Testis (tissue), 2 donors: ENCODE measurements at regions not wholly inside any gene's neighbourhood (a gene's known extent, or its start where the extent isn't known, plus 50 kb on each side); places are given as distances from the start of the nearest gene placed in this dataset.

Source experiments
- POLR2A ChIP-seq: fragments of 450-650 bp; IDR thresholded peaks from one replicate; pipeline ENCODE4 v1.6.1; 2017; ENCODE audit warnings: antibody characterized with exemption, mild to moderate bottlenecking, moderate library complexity
- TF ChIP-seq, protein P1 (sequence below), 3 experiments: fragments of 450-650 bp in 2 of 3; fragments of 200-600 bp in 1 of 3; sonication (generic) in 1 of 3; IDR thresholded peaks; one replicate each; pipeline ENCODE4 v1.5.1; 2016 to 2019; ENCODE audit warnings: antibody characterized with exemption in 3 of 3, mild to moderate bottlenecking in 2 of 3, moderate library complexity in 1 of 3

DNA sequence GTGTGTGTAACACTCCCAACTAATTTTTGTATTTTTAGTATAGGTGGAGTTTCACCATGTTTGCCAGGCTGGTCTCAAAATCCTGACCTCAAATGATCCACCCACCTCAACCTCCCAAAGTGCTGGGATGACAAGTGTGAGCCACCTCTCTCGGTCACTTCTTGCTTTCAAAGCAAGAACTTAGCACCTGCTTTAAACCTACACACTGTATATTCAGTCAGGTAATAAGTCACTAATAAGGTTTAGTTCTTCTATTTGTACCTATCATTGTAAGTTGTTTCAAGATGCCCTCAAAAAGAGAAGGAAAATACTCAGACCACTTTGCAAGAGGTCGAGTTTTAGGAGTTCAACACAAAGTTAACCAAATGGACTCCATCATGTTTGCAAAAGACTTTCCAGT is 431.3 kb downstream of the MRPL39 start:
- TF ChIP-seq, protein P1, sequence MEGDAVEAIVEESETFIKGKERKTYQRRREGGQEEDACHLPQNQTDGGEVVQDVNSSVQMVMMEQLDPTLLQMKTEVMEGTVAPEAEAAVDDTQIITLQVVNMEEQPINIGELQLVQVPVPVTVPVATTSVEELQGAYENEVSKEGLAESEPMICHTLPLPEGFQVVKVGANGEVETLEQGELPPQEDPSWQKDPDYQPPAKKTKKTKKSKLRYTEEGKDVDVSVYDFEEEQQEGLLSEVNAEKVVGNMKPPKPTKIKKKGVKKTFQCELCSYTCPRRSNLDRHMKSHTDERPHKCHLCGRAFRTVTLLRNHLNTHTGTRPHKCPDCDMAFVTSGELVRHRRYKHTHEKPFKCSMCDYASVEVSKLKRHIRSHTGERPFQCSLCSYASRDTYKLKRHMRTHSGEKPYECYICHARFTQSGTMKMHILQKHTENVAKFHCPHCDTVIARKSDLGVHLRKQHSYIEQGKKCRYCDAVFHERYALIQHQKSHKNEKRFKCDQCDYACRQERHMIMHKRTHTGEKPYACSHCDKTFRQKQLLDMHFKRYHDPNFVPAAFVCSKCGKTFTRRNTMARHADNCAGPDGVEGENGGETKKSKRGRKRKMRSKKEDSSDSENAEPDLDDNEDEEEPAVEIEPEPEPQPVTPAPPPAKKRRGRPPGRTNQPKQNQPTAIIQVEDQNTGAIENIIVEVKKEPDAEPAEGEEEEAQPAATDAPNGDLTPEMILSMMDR (IDR thresholded peaks at IDR 0.05), result no peak
- no peak for TF ChIP-seq POLR2A
